Neural cell (in vitro differentiated cells): ENCODE measurements at regions not wholly inside any gene's neighbourhood (a gene's known extent, or its start where the extent isn't known, plus 50 kb on each side); places are given as distances from the start of the nearest gene placed in this dataset.

ENCODE experiments used
- EP300 ChIP-seq: fragments of 450-650 bp; conservative IDR thresholded peaks from 2 replicates; pipeline ENCODE4 v1.6.1; 2014; ENCODE audit warnings: antibody characterized with exemption, mild to moderate bottlenecking, moderate library complexity; ENCODE audit not compliant: poor library complexity, severe bottlenecking
- EZH2 ChIP-seq: fragments of 200-600, 300-800 bp; shearing (Covaris generic), sonication (generic); IDR thresholded peaks from 2 replicates; pipeline ENCODE4 v1.6.1; 2014; ENCODE audit warnings: antibody characterized with exemption, low read length, borderline replicate concordance, mild to moderate bottlenecking; ENCODE audit not compliant: insufficient read depth, poor library complexity, severe bottlenecking
- POLR2AphosphoS5 ChIP-seq: IDR thresholded peaks from 2 replicates; pipeline ENCODE4 v1.6.1; 2012
- TAF1 ChIP-seq: IDR thresholded peaks from 2 replicates; pipeline ENCODE4 v1.6.1; 2012; ENCODE audit warnings: low read depth
- TF ChIP-seq, protein P1 (sequence below): fragments of 450-650 bp; IDR thresholded peaks from 2 replicates; pipeline ENCODE4 v1.5.1; 2014; ENCODE audit warnings: antibody characterized with exemption, mild to moderate bottlenecking, moderate library complexity; ENCODE audit not compliant: poor library complexity, severe bottlenecking
- TF ChIP-seq, protein P2 (sequence below): IDR thresholded peaks from 2 replicates; pipeline ENCODE4 v1.6.1; 2012; ENCODE audit warnings: borderline replicate concordance

DNA sequence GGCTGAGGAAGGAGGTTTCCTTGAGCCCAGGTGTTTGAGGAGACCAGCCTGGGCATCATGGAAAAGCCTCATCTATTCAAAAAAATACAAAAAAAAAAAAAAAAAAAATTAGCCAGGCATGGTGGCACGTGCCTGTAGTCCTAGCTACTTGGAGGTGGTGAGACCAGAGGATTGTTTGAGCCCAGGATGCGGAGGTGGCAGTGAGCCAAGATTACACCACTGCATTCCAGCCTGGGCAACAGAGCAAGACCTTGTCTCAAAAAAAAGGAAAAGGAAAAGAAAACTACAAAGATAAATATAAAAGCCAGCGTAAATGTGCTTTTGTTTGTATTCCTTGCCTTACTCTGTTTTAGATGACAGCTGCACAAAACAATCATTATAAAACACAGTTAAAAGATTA lies 2249.2 kb upstream of the C9orf72 start:
- TF ChIP-seq, protein P1, sequence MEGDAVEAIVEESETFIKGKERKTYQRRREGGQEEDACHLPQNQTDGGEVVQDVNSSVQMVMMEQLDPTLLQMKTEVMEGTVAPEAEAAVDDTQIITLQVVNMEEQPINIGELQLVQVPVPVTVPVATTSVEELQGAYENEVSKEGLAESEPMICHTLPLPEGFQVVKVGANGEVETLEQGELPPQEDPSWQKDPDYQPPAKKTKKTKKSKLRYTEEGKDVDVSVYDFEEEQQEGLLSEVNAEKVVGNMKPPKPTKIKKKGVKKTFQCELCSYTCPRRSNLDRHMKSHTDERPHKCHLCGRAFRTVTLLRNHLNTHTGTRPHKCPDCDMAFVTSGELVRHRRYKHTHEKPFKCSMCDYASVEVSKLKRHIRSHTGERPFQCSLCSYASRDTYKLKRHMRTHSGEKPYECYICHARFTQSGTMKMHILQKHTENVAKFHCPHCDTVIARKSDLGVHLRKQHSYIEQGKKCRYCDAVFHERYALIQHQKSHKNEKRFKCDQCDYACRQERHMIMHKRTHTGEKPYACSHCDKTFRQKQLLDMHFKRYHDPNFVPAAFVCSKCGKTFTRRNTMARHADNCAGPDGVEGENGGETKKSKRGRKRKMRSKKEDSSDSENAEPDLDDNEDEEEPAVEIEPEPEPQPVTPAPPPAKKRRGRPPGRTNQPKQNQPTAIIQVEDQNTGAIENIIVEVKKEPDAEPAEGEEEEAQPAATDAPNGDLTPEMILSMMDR: no peak
- no peak for TF ChIP-seq EZH2
- TF ChIP-seq EP300: no peak
- TF ChIP-seq TAF1: no peak
- TF ChIP-seq POLR2AphosphoS5: no peak
- TF ChIP-seq, protein P2, sequence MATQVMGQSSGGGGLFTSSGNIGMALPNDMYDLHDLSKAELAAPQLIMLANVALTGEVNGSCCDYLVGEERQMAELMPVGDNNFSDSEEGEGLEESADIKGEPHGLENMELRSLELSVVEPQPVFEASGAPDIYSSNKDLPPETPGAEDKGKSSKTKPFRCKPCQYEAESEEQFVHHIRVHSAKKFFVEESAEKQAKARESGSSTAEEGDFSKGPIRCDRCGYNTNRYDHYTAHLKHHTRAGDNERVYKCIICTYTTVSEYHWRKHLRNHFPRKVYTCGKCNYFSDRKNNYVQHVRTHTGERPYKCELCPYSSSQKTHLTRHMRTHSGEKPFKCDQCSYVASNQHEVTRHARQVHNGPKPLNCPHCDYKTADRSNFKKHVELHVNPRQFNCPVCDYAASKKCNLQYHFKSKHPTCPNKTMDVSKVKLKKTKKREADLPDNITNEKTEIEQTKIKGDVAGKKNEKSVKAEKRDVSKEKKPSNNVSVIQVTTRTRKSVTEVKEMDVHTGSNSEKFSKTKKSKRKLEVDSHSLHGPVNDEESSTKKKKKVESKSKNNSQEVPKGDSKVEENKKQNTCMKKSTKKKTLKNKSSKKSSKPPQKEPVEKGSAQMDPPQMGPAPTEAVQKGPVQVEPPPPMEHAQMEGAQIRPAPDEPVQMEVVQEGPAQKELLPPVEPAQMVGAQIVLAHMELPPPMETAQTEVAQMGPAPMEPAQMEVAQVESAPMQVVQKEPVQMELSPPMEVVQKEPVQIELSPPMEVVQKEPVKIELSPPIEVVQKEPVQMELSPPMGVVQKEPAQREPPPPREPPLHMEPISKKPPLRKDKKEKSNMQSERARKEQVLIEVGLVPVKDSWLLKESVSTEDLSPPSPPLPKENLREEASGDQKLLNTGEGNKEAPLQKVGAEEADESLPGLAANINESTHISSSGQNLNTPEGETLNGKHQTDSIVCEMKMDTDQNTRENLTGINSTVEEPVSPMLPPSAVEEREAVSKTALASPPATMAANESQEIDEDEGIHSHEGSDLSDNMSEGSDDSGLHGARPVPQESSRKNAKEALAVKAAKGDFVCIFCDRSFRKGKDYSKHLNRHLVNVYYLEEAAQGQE: no peak
